Loucy (cell line): ENCODE measurements at regions not wholly inside any gene's neighbourhood (a gene's known extent, or its start where the extent isn't known, plus 50 kb on each side); places are given as distances from the start of the nearest gene placed in this dataset.

ENCODE experiments used
- H2AFZ ChIP-seq: fragments of 200-600 bp; sonication (generic); 2 replicates; pipeline ENCODE4 v1.6.0; 2016; ENCODE audit warnings: antibody characterized with exemption, mild to moderate bottlenecking, low read length, moderate library complexity
- H3F3A ChIP-seq: fragments of 200-600 bp; 2 replicates; pipeline ENCODE4 v1.6.0; 2016; ENCODE audit warnings: antibody characterized with exemption, low read depth, mild to moderate bottlenecking
- H3K27me3 ChIP-seq: fragments of 200-600 bp; sonication (generic); 2 replicates; pipeline ENCODE4 v1.6.1; 2014; ENCODE audit warnings: low read length, mild to moderate bottlenecking; ENCODE audit not compliant: insufficient read depth, poor library complexity, severe bottlenecking
- H3K36me3 ChIP-seq: fragments of 200-600 bp; sonication (generic); 2 replicates; pipeline ENCODE4 v1.6.1; 2016; ENCODE audit warnings: low read length; ENCODE audit not compliant: insufficient read depth
- H3K4me1 ChIP-seq: fragments of 200-600 bp; sonication (generic); 2 replicates; pipeline ENCODE4 v1.5.1; 2014; ENCODE audit warnings: low read length, mild to moderate bottlenecking; ENCODE audit not compliant: insufficient read depth, poor library complexity, severe bottlenecking
- H3K4me2 ChIP-seq: fragments of 200-600 bp; sonication (generic); 2 replicates; pipeline ENCODE4 v1.6.0; 2014; ENCODE audit warnings: antibody characterized with exemption, low read length, low read depth, mild to moderate bottlenecking; ENCODE audit not compliant: poor library complexity, severe bottlenecking
- H3K4me3 ChIP-seq: fragments of 200-600 bp; sonication (generic); 2 replicates; pipeline ENCODE4 v1.5.1; 2014; ENCODE audit warnings: low read length, mild to moderate bottlenecking, mixed read lengths; ENCODE audit not compliant: poor library complexity, severe bottlenecking
- H3K79me2 ChIP-seq: fragments of 200-600 bp; sonication (generic); 2 replicates; pipeline ENCODE4 v1.6.1; 2014; ENCODE audit warnings: low read length; ENCODE audit not compliant: insufficient read depth
- H3K9ac ChIP-seq: fragments of 200-600 bp; sonication (generic); 2 replicates; pipeline ENCODE4 v1.6.0; 2014; ENCODE audit warnings: mild to moderate bottlenecking, low read depth, low read length, moderate library complexity; ENCODE audit not compliant: poor library complexity, severe bottlenecking
- H3K9me2 ChIP-seq: fragments of 200-600 bp; sonication (generic); replicated peaks from 2 replicates; pipeline ENCODE4 v1.6.1; 2016; ENCODE audit warnings: low read depth, low read length, mixed read lengths
- H3K9me3 ChIP-seq: fragments of 200-600 bp; sonication (generic); 2 replicates; pipeline ENCODE4 v1.6.1; 2014; ENCODE audit warnings: mild to moderate bottlenecking, antibody characterized with exemption, low read length, low read depth; ENCODE audit not compliant: insufficient read depth
- H4K20me1 ChIP-seq: fragments of 200-600 bp; sonication (generic); 2 replicates; pipeline ENCODE4 v1.6.0; 2014; ENCODE audit warnings: antibody characterized with exemption, low read length, mild to moderate bottlenecking; ENCODE audit not compliant: insufficient read depth, poor library complexity, severe bottlenecking
- CTCF ChIP-seq: fragments of 200-600 bp; sonication (generic); conservative IDR thresholded peaks from 2 replicates; pipeline ENCODE4 v1.5.1; 2014; ENCODE audit warnings: mild to moderate bottlenecking, antibody characterized with exemption, low read length
- EZH2phosphoT487 ChIP-seq: fragments of 200-600 bp; IDR thresholded peaks from 2 replicates; pipeline ENCODE4 v1.6.1; 2018; ENCODE audit warnings: antibody characterized with exemption, mild to moderate bottlenecking, moderate library complexity, borderline replicate concordance

DNA sequence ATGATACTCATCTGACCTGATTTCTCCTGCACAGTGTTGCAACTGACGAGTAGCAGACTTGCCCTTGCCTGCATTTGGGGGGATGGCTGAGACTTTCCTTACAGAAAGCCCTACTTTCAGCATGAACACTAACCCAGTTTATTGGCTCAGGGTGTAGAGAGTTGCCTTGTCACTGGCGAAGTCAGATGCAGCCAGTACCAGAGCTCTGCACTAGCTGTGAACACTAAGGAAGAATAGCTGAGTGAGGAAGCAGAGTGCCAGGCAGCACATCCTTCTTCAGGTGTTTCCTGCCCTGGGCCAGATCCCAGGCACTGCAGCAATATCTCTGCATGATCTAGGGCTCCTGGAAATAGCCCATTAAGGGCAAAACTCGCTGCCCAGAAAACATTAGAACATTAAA is 154.0 kb upstream of the SYNPR start:
- H3K4me3 ChIP-seq: no peak overlapping the region
- no peaks in the 10 kb centered on the region for H3K9me3 ChIP-seq
- H3K9ac ChIP-seq: no peak overlapping the region
- H3K4me1 ChIP-seq: no peaks in the 10 kb centered on the region
- H3F3A ChIP-seq: no peaks in the 10 kb centered on the region
- H3K36me3 ChIP-seq: no peaks in the 10 kb centered on the region
- H2AFZ ChIP-seq: no peak overlapping the region
- TF ChIP-seq CTCF (no peak), EZH2phosphoT487 (no peak)
- H3K27me3 ChIP-seq: no peaks in the 10 kb centered on the region
- no peaks in the 10 kb centered on the region for H3K79me2 ChIP-seq
- H3K9me2 ChIP-seq: no peaks in the 10 kb centered on the region
- H3K4me2 ChIP-seq: no peak overlapping the region
- no peaks in the 10 kb centered on the region for H4K20me1 ChIP-seq

- Histone ChIP-seq H3K27me3 (no peaks in the 10 kb centered on the region), H3K4me3 (no peak overlapping the region), H3K9me2 (no peaks in the 10 kb centered on the region), H3F3A (no peaks in the 10 kb centered on the region), H3K9me3 (no peaks in the 10 kb centered on the region), H3K79me2 (no peaks in the 10 kb centered on the region), H3K9ac (no peak overlapping the region), H3K4me1 (no peaks in the 10 kb centered on the region), H3K4me2 (no peak overlapping the region), H2AFZ (no peak overlapping the region), H3K36me3 (no peaks in the 10 kb centered on the region), H4K20me1 (no peaks in the 10 kb centered on the region)
- TF ChIP-seq CTCF (no peak), EZH2phosphoT487 (no peak)
Observed at GRCh38 chr3:63126530-63126929, 151.6 kb upstream of the SYNPR start.

DNA sequence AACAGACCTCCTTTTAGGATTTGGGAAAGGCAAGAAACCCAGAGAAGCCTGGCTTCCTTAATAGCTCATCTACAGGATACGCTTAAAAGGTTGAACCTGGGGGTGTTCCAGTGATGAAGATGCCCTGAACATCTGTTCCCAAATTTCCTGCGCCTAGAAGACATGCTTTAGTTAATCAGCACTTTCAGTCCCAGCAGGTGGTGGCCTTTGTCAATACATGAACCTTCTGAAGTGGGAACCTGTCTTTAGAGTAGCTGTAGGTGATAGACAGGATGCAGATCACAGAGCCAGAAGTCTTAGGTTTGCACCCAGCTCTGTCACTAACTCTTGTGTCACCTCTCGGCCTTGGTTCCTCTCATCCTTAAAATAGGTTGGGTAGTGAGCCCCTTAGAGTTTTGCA is 149.7 kb upstream of the SYNPR start:
- Histone ChIP-seq H3K9me2 (no peaks in the 10 kb centered on the region), H3K4me1 (no peaks in the 10 kb centered on the region), H3K79me2 (no peaks in the 10 kb centered on the region), H2AFZ (no peak overlapping the region), H3F3A (no peaks in the 10 kb centered on the region), H3K9me3 (no peaks in the 10 kb centered on the region), H3K4me2 (no peak overlapping the region), H3K36me3 (no peaks in the 10 kb centered on the region), H3K27me3 (no peaks in the 10 kb centered on the region), H3K4me3 (no peak overlapping the region), H4K20me1 (no peaks in the 10 kb centered on the region), H3K9ac (no peak overlapping the region)
- TF ChIP-seq CTCF: no peak
